ENCODE measurements at regions not wholly inside any gene's neighbourhood (a gene's known extent, or its start where the extent isn't known, plus 50 kb on each side); places are given as distances from the start of the nearest gene placed in this dataset.

DNA sequence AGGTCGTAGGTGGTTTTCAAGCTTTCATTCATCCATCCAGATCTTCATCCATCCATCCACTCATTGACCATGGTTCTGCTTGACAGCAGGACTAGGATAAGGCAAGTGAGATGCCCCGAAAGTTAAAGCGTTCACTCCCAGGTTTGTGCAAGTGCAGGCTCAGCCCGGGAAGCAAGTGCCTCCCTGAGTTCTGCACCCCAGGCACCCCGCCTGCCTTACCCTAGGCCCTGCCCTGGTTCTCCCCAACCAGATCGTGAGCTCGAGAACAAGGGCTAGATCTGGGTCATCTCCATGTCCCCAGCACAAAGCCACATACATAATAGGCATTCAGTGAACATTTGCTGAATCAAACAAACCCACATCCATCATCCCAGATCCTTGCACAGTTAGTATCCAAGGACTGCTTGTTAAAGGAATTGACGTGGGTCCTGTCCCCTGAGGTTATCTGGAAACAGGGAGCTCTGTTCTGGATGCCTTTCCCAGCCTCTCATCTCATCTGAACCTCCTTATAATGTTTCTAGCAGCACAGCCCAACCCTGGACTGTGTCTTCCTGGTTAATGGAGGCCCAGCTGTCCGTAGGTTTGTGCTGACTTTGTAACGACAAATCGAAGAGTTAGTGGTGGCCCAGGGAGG lies 116.1 kb upstream of the GPC1 start:
- TF ChIP-seq, protein P1, sequence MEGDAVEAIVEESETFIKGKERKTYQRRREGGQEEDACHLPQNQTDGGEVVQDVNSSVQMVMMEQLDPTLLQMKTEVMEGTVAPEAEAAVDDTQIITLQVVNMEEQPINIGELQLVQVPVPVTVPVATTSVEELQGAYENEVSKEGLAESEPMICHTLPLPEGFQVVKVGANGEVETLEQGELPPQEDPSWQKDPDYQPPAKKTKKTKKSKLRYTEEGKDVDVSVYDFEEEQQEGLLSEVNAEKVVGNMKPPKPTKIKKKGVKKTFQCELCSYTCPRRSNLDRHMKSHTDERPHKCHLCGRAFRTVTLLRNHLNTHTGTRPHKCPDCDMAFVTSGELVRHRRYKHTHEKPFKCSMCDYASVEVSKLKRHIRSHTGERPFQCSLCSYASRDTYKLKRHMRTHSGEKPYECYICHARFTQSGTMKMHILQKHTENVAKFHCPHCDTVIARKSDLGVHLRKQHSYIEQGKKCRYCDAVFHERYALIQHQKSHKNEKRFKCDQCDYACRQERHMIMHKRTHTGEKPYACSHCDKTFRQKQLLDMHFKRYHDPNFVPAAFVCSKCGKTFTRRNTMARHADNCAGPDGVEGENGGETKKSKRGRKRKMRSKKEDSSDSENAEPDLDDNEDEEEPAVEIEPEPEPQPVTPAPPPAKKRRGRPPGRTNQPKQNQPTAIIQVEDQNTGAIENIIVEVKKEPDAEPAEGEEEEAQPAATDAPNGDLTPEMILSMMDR (IDR thresholded peaks at IDR 0.05), result no peak
- Histone ChIP-seq H3K9me3 (no peaks in the 10 kb centered on the region), H3K4me1 (peaks cover 0 to 5% of the 10 kb centered on the region in 2 donors), H3K4me3 (no peak overlapping the region), H3K36me3 (no peaks in the 10 kb centered on the region), H3K27me3 (no peaks in the 10 kb centered on the region), H3K27ac (no peak overlapping the region)
- DNase-seq (ENCODE audit: low spot score), result no peak

DNA sequence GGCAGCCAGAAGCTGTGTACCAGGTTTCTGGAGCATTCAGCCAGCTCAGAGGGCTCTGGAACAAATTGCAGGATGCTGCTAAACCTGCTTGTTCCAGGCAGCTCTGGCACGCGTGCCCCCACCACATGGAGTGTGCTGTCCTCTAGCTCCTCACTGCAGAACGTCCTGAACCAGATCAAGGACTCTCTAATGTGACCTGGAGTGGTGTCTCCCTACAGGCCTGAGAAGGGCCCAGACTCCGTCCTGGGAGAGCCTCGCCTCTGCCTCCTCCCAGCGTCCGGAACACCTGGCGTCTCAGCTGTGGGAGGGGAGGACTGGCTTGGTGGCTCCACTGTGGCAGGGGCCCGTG lies 115.6 kb upstream of the GPC1 start:
- H3K27ac ChIP-seq, result no peak overlapping the region
- TF ChIP-seq, protein P1 (IDR thresholded peaks at IDR 0.05), result no peak
- peaks cover 0 to 5% of the 10 kb centered on the region in 2 donors for H3K4me1 ChIP-seq
- no peaks in the 10 kb centered on the region for H3K36me3 ChIP-seq
- H3K4me3 ChIP-seq, result no peak overlapping the region
- no peaks in the 10 kb centered on the region for H3K27me3 ChIP-seq
- no peaks in the 10 kb centered on the region for H3K9me3 ChIP-seq
- DNase-seq (ENCODE audit: low spot score), result no peak

DNA sequence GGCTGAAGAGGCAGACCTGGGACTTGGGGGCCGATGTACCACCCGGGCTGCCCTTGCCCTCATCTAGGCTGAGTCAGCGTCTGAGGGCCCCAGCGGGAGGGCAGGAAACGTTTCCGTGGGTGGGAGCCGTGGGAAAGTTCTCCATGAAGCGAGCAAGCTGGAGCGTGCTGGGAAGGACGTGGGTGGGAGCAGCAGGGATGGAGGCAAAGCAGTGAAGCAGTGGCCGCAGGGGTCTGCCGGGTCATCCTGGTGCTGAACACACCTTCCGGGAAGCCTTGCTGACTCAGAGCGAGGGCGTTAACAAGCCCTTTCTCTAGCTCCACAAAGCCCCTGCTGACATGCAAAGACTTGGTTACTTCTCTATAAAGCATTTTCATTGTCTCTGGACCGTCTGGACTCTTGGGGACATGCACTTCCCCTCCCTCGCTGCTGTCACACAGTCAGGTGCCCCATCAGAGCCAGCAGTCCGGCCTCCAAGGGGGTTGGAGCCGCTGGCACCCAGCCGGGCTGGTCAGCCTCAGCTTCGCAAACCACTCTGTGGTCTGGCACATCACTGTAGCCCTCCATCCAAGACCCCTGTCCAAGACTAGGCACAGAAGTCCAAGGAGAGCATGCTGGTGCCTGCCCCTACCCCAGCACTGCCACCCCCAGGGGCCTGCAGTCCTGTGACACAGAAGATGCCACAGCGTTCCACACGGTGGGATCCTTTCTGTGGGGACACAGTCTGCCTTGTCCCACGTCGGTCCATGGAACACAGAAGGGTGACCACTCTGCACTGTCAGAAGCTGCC lies 115.1 kb upstream of the GPC1 start:
- H3K36me3 ChIP-seq, result no peaks in the 10 kb centered on the region
- no peak overlapping the region for H3K27ac ChIP-seq
- DNase-seq (ENCODE audit: low spot score), result no peak
- TF ChIP-seq, protein P1 (IDR thresholded peaks at IDR 0.05), result no peak
- peaks cover 0 to 7% of the 10 kb centered on the region in 2 donors for H3K4me1 ChIP-seq
- H3K4me3 ChIP-seq, result no peak overlapping the region
- H3K27me3 ChIP-seq, result no peaks in the 10 kb centered on the region
- no peaks in the 10 kb centered on the region for H3K9me3 ChIP-seq

DNA sequence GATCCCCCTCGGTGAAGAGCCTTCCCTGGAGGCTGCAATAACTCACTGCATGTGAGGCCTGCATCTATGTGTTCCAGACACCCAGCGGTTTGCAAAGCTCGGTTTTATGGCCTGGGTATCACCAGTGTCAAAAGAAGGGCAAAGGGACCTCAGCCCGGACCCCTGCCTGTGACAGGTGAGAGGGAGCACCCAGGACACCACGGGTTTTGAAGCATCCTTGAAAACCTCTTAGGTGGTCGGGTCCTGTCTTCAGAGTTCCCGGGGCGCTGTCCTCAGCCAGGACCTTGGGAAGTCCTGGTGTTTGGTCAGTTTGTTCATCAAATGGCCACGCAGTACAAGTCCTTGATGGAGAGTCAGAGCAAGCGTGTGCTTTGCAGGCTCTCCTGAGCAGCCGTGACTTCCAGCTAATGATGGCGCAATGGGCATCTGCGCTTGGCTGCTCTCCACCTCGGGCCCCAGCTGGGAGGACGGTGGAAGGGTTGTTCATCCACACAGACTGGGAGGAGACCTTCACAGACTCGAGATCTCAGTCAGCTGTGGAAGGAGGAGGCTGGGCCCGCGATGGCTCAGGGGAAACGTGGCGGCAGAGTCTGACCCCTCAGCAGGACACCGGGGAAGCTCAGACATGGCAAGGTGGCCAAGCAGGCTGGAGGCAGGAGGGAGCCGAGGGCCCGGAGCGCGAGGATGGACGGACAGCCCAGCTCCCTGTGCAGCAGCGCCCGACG lies 113.1 kb upstream of the GPC1 start:
- TF ChIP-seq, protein P1 (IDR thresholded peaks at IDR 0.05), result no peak
- Histone ChIP-seq H3K27me3 (no peaks in the 10 kb centered on the region), H3K4me3 (no peak overlapping the region), H3K9me3 (no peaks in the 10 kb centered on the region), H3K4me1 (peaks cover 0 to 11% of the 10 kb centered on the region in 2 donors), H3K27ac (no peak overlapping the region), H3K36me3 (no peaks in the 10 kb centered on the region)
- DNase-seq (ENCODE audit: low spot score), result no peak

DNA sequence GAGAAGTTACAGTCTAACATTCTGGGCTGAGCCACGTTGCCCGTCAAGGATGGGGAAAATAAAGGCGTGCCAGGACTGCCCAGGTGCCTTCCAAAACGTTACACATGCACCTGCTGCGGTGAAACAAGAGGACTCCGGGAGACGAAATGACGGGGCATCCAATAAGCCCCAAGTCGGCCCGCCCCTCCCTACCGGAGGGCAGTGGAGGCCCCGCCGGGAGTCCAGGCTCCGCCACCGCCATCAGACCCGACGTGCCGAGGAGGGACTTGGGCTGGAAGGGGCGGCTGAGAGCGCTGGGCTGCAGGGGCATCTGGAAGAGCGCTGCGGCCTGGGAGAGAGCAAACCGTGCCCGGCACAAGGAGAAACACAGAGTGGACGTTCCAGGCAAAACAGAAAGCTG lies 112.5 kb upstream of the GPC1 start:
- TF ChIP-seq, protein P1 (IDR thresholded peaks at IDR 0.05), result no peak
- no peak for DNase-seq (ENCODE audit: low spot score)
- H3K27me3 ChIP-seq, result no peaks in the 10 kb centered on the region
- H3K36me3 ChIP-seq, result no peaks in the 10 kb centered on the region
- H3K4me1 ChIP-seq, result peaks cover 0 to 11% of the 10 kb centered on the region in 2 donors
- H3K4me3 ChIP-seq, result no peak overlapping the region
- H3K9me3 ChIP-seq, result no peaks in the 10 kb centered on the region
- no peak overlapping the region for H3K27ac ChIP-seq

Measured in right atrium auricular region (tissue), 2 donors.